ENCODE measurements at regions not wholly inside any gene's neighbourhood (a gene's known extent, or its start where the extent isn't known, plus 50 kb on each side); places are given as distances from the start of the nearest gene placed in this dataset.

- no peaks in the 10 kb centered on the region for H3K27me3 ChIP-seq
- H3K9me3 ChIP-seq, result no peaks in the 10 kb centered on the region
- H3K27ac ChIP-seq, result no peak overlapping the region
- H3K4me1 ChIP-seq, result no peaks in the 10 kb centered on the region
- no peak overlapping the region for H3K4me3 ChIP-seq
- intact Hi-C loops (cut with DNase I), result no loop called here
- TF ChIP-seq CTCF (IDR thresholded peaks at IDR 0.05) (no peak), POLR2A (IDR thresholded peaks at IDR 0.05) (no peak)
- WGBS, 2 donors, result 75 to 88% methylated on average over 2 of the region's 2 CpGs
- no peaks in the 10 kb centered on the region for H3K36me3 ChIP-seq (replicated peaks in 1 of 2; ENCODE audit: insufficient read depth in 1 of 2, low read depth in 2 of 2)
- ATAC-seq (no peak), DNase-seq (no peak)
These were observed 820.4 kb downstream of the OTOL1 start for GRCh38 chr3:162317046-162317445.

GRCh38 chr3:162328649-162329048 is 832.0 kb downstream of the OTOL1 start:
- DNase-seq, result no peak
- no peaks in the 10 kb centered on the region for H3K27me3 ChIP-seq
- no peak overlapping the region for H3K4me3 ChIP-seq
- 66 to 77% methylated on average over 1 of the region's 1 CpG for WGBS, 2 donors
- intact Hi-C loops (cut with DNase I), result no loop called here
- TF ChIP-seq CTCF (IDR thresholded peaks at IDR 0.05), result no peak
- no peak for TF ChIP-seq POLR2A (IDR thresholded peaks at IDR 0.05)
- ATAC-seq, result no peak
- no peak overlapping the region for H3K27ac ChIP-seq
- no peaks in the 10 kb centered on the region for H3K4me1 ChIP-seq
- no peaks in the 10 kb centered on the region for H3K36me3 ChIP-seq (replicated peaks in 1 of 2; ENCODE audit: insufficient read depth in 1 of 2, low read depth in 2 of 2)
- no peaks in the 10 kb centered on the region for H3K9me3 ChIP-seq

- Histone ChIP-seq H3K4me3 (no peak overlapping the region), H3K4me1 (no peaks in the 10 kb centered on the region), H3K27ac (no peak overlapping the region), H3K36me3 (replicated peaks in 1 of 2; ENCODE audit: insufficient read depth in 1 of 2, low read depth in 2 of 2) (no peaks in the 10 kb centered on the region), H3K27me3 (no peaks in the 10 kb centered on the region), H3K9me3 (no peaks in the 10 kb centered on the region)
- 45 to 72% methylated on average over 1 of the region's 1 CpG for WGBS, 2 donors
- ATAC-seq, result no peak
- intact Hi-C loops (cut with DNase I), result no loop called here
- TF ChIP-seq CTCF (IDR thresholded peaks at IDR 0.05), result no peak
- TF ChIP-seq POLR2A (IDR thresholded peaks at IDR 0.05), result no peak
- no peak for DNase-seq
These were observed 832.9 kb downstream of the OTOL1 start for GRCh38 chr3:162329514-162329913.

GRCh38 chr3:162332344-162332743 is 835.7 kb downstream of the OTOL1 start:
- ATAC-seq (no peak), DNase-seq (no peak)
- H3K36me3 ChIP-seq (replicated peaks in 1 of 2; ENCODE audit: insufficient read depth in 1 of 2, low read depth in 2 of 2), result no peaks in the 10 kb centered on the region
- H3K4me3 ChIP-seq, result no peak overlapping the region
- intact Hi-C loops (cut with DNase I), result no loop called here
- WGBS, 2 donors, result 54 to 55% methylated on average over 3 of the region's 3 CpGs
- no peaks in the 10 kb centered on the region for H3K27me3 ChIP-seq
- H3K27ac ChIP-seq, result no peak overlapping the region
- H3K9me3 ChIP-seq, result no peaks in the 10 kb centered on the region
- no peaks in the 10 kb centered on the region for H3K4me1 ChIP-seq
- no peak for TF ChIP-seq CTCF (IDR thresholded peaks at IDR 0.05)
- TF ChIP-seq POLR2A (IDR thresholded peaks at IDR 0.05), result no peak

GRCh38 chr3:162334537-162334936 is 837.9 kb downstream of the OTOL1 start:
- no peak overlapping the region for H3K4me3 ChIP-seq
- H3K9me3 ChIP-seq, result no peaks in the 10 kb centered on the region
- H3K36me3 ChIP-seq (replicated peaks in 1 of 2; ENCODE audit: insufficient read depth in 1 of 2, low read depth in 2 of 2), result no peaks in the 10 kb centered on the region
- no peaks in the 10 kb centered on the region for H3K4me1 ChIP-seq
- no peak overlapping the region for H3K27ac ChIP-seq
- 52 to 62% methylated on average over 2 to 3 of the region's 3 CpGs for WGBS, 2 donors
- no peak for ATAC-seq
- intact Hi-C loops (cut with DNase I), result no loop called here
- no peak for DNase-seq
- H3K27me3 ChIP-seq, result no peaks in the 10 kb centered on the region
- no peak for TF ChIP-seq POLR2A (IDR thresholded peaks at IDR 0.05)
- no peak for TF ChIP-seq CTCF (IDR thresholded peaks at IDR 0.05)

All from body of pancreas (tissue), 4 donors.